ENCODE measurements at regions not wholly inside any gene's neighbourhood (a gene's known extent, or its start where the extent isn't known, plus 50 kb on each side); places are given as distances from the start of the nearest gene placed in this dataset.
"Not testable (repeated sequence)": the region's sequence is repeated elsewhere in the genome, so short reads cannot be mapped to it uniquely, and the experiment has no call there.

- no peak overlapping the region for H3K4me3 ChIP-seq (ENCODE audit: low read depth, low read length)
- DNase-seq (ENCODE audit: low read depth): no peak
These were observed 258.2 kb upstream of the SPOPL start for GRCh38 chr2:138243372-138243771.

GRCh38 chr2:138244501-138244925 lies 257.1 kb upstream of the SPOPL start:
- H3K4me3 ChIP-seq (ENCODE audit: low read depth, low read length): no peak overlapping the region
- no peak for DNase-seq (ENCODE audit: low read depth)

GRCh38 chr2:138245310-138245709 lies 256.3 kb upstream of the SPOPL start:
- DNase-seq (ENCODE audit: low read depth): no peak
- no peak overlapping the region for H3K4me3 ChIP-seq (ENCODE audit: low read depth, low read length)

- H3K4me3 ChIP-seq (ENCODE audit: low read depth, low read length): no peak overlapping the region
- DNase-seq (ENCODE audit: low read depth): no peak
These were observed 254.3 kb upstream of the SPOPL start for GRCh38 chr2:138247302-138247701.

GRCh38 chr2:138249207-138249606 lies 252.4 kb upstream of the SPOPL start:
- no peak overlapping the region for H3K4me3 ChIP-seq (ENCODE audit: low read depth, low read length)
- no peak for DNase-seq (ENCODE audit: low read depth)

- not testable (repeated sequence) for H3K4me3 ChIP-seq (ENCODE audit: low read depth, low read length); DNase-seq (ENCODE audit: low read depth)
These were observed 250.7 kb upstream of the SPOPL start for GRCh38 chr2:138250843-138251320.

- DNase-seq (ENCODE audit: low read depth): no peak
- H3K4me3 ChIP-seq (ENCODE audit: low read depth, low read length): no peak overlapping the region
These were observed 249.0 kb upstream of the SPOPL start for GRCh38 chr2:138252587-138252986.

GRCh38 chr2:138255670-138256069 lies 245.9 kb upstream of the SPOPL start:
- no peak for DNase-seq (ENCODE audit: low read depth)
- no peak overlapping the region for H3K4me3 ChIP-seq (ENCODE audit: low read depth, low read length)

- H3K4me3 ChIP-seq (ENCODE audit: low read depth, low read length): no peak overlapping the region
- DNase-seq (ENCODE audit: low read depth): peak; percentile 47
These were observed 234.2 kb upstream of the SPOPL start for GRCh38 chr2:138267161-138267901.

GRCh38 chr2:138267902-138268254 lies 233.7 kb upstream of the SPOPL start:
- DNase-seq (ENCODE audit: low read depth): no peak
- no peak overlapping the region for H3K4me3 ChIP-seq (ENCODE audit: low read depth, low read length)

GRCh38 chr2:138269765-138270164 lies 231.8 kb upstream of the SPOPL start:
- no peak for DNase-seq (ENCODE audit: low read depth)
- H3K4me3 ChIP-seq (ENCODE audit: low read depth, low read length): no peak overlapping the region

- no peak overlapping the region for H3K4me3 ChIP-seq (ENCODE audit: low read depth, low read length)
- DNase-seq (ENCODE audit: low read depth): no peak
These were observed 230.1 kb upstream of the SPOPL start for GRCh38 chr2:138271467-138271866.

- no peak overlapping the region for H3K4me3 ChIP-seq (ENCODE audit: low read depth, low read length)
- DNase-seq (ENCODE audit: low read depth): no peak
These were observed 228.9 kb upstream of the SPOPL start for GRCh38 chr2:138272524-138273195.

- not testable (repeated sequence) for H3K4me3 ChIP-seq (ENCODE audit: low read depth, low read length); DNase-seq (ENCODE audit: low read depth)
These were observed 228.3 kb upstream of the SPOPL start for GRCh38 chr2:138273280-138273679.

GRCh38 chr2:138274421-138275291 lies 226.9 kb upstream of the SPOPL start:
- no peak overlapping the region for H3K4me3 ChIP-seq (ENCODE audit: low read depth, low read length)
- DNase-seq (ENCODE audit: low read depth): no peak

- DNase-seq (ENCODE audit: low read depth): no peak
- H3K4me3 ChIP-seq (ENCODE audit: low read depth, low read length): no peak overlapping the region
These were observed 226.3 kb upstream of the SPOPL start for GRCh38 chr2:138275292-138275690.

GRCh38 chr2:138275881-138276280 lies 225.7 kb upstream of the SPOPL start:
- no peak overlapping the region for H3K4me3 ChIP-seq (ENCODE audit: low read depth, low read length)
- no peak for DNase-seq (ENCODE audit: low read depth)

- H3K4me3 ChIP-seq (ENCODE audit: low read depth, low read length): no peak overlapping the region
- no peak for DNase-seq (ENCODE audit: low read depth)
These were observed 225.2 kb upstream of the SPOPL start for GRCh38 chr2:138276339-138276738.

GRCh38 chr2:138277062-138277461 lies 224.5 kb upstream of the SPOPL start:
- DNase-seq (ENCODE audit: low read depth): no peak
- H3K4me3 ChIP-seq (ENCODE audit: low read depth, low read length): no peak overlapping the region

GRCh38 chr2:138279871-138280270 lies 221.7 kb upstream of the SPOPL start:
- H3K4me3 ChIP-seq (ENCODE audit: low read depth, low read length): no peak overlapping the region
- no peak for DNase-seq (ENCODE audit: low read depth)
